IgD-negative memory B cell (primary cell): ENCODE measurements at regions not wholly inside any gene's neighbourhood (a gene's known extent, or its start where the extent isn't known, plus 50 kb on each side); places are given as distances from the start of the nearest gene placed in this dataset.
A peak's percentile ranks its signal among the peaks of the same experiment; 100 is the strongest.
"Not testable (repeated sequence)": the region's sequence is repeated elsewhere in the genome, so short reads cannot be mapped to it uniquely, and the experiment has no call there.

ENCODE experiments used
- H3K27ac Mint-ChIP-seq, 3 donors: one replicate each; pipeline ENCODE4 v1.8.0; 2020 to 2022; ENCODE audit warnings: mild to moderate bottlenecking in 3 of 3, mixed read lengths in 3 of 3, moderate library complexity in 1 of 3
- H3K27me3 Mint-ChIP-seq: one replicate; pipeline ENCODE4 v1.8.0; 2021; ENCODE audit warnings: mixed read lengths
- H3K36me3 Mint-ChIP-seq: one replicate; pipeline ENCODE4 v1.8.0; 2020; ENCODE audit warnings: mild to moderate bottlenecking, mixed read lengths
- H3K4me1 Mint-ChIP-seq, 3 donors: one replicate each; pipeline ENCODE4 v1.8.0; 2020 to 2022; ENCODE audit warnings: mixed read lengths in 3 of 3, mild to moderate bottlenecking in 1 of 3
- H3K4me3 Mint-ChIP-seq, 4 donors: one replicate each; pipeline ENCODE4 v1.8.0; 2020 to 2022; ENCODE audit warnings: mild to moderate bottlenecking in 4 of 4, mixed read lengths in 4 of 4, moderate library complexity in 3 of 4
- H3K9me3 Mint-ChIP-seq, 3 donors: one replicate each; pipeline ENCODE4 v1.8.0; 2020 to 2021; ENCODE audit warnings: mixed read lengths in 3 of 3, mild to moderate bottlenecking in 1 of 3

GRCh38 chr1:192462616-192463015, 113.0 kb upstream of the RGS1 start:
- peaks cover 12% of the 10 kb centered on the region for H3K27me3 Mint-ChIP-seq
- H3K4me1 Mint-ChIP-seq = peaks cover 0 to 2% (median 0%) of the 10 kb centered on the region in 3 donors

GRCh38 chr1:192463661-192464060, 111.9 kb upstream of the RGS1 start:
- H3K4me3 Mint-ChIP-seq = no peak overlapping the region
- H3K9me3 Mint-ChIP-seq = peaks cover 0 to 3% (median 0%) of the 10 kb centered on the region in 3 donors
- H3K27ac Mint-ChIP-seq = no peak overlapping the region
- peaks cover 2% of the 10 kb centered on the region for H3K36me3 Mint-ChIP-seq
- peaks cover 0 to 2% (median 0%) of the 10 kb centered on the region in 3 donors for H3K4me1 Mint-ChIP-seq
- peaks cover 10% of the 10 kb centered on the region for H3K27me3 Mint-ChIP-seq

More at GRCh38 chr1:192462616-192463015, 113.0 kb upstream of the RGS1 start:
- H3K4me3 Mint-ChIP-seq = no peak overlapping the region
- H3K9me3 Mint-ChIP-seq = peaks cover 0 to 3% (median 0%) of the 10 kb centered on the region in 3 donors
- no peak overlapping the region for H3K27ac Mint-ChIP-seq
- H3K36me3 Mint-ChIP-seq = peaks cover 2% of the 10 kb centered on the region

GRCh38 chr1:192465221-192465620, 110.4 kb upstream of the RGS1 start:
- H3K27me3 Mint-ChIP-seq = peaks cover 15% of the 10 kb centered on the region
- H3K27ac Mint-ChIP-seq, H3K36me3 Mint-ChIP-seq, H3K4me3 Mint-ChIP-seq, H3K4me1 Mint-ChIP-seq, H3K9me3 Mint-ChIP-seq: not testable (repeated sequence)

GRCh38 chr1:192474080-192474683, 101.4 kb upstream of the RGS1 start:
- Mint-ChIP-seq H3K9me3 (no peaks in the 10 kb centered on the region), H3K4me1 (no peaks in the 10 kb centered on the region), H3K36me3 (no peaks in the 10 kb centered on the region), H3K27ac (no peak overlapping the region), H3K27me3 (peaks cover 15% of the 10 kb centered on the region), H3K4me3 (no peak overlapping the region)

GRCh38 chr1:192475329-192475728, 100.2 kb upstream of the RGS1 start:
- H3K4me1 Mint-ChIP-seq = no peaks in the 10 kb centered on the region
- no peaks in the 10 kb centered on the region for H3K36me3 Mint-ChIP-seq
- peak overlapping the region in 1 of 3 donors; percentile 79 for H3K27ac Mint-ChIP-seq
- H3K27me3 Mint-ChIP-seq = peaks cover 10% of the 10 kb centered on the region
- no peaks in the 10 kb centered on the region for H3K9me3 Mint-ChIP-seq
- no peak overlapping the region for H3K4me3 Mint-ChIP-seq

- peak overlapping the region in 1 of 3 donors; percentile 79 for H3K27ac Mint-ChIP-seq
- peaks cover 9% of the 10 kb centered on the region for H3K27me3 Mint-ChIP-seq
- H3K4me1 Mint-ChIP-seq = no peaks in the 10 kb centered on the region
- H3K9me3 Mint-ChIP-seq = no peaks in the 10 kb centered on the region
- no peaks in the 10 kb centered on the region for H3K36me3 Mint-ChIP-seq
- no peak overlapping the region for H3K4me3 Mint-ChIP-seq
Observed at GRCh38 chr1:192475970-192476369, 99.6 kb upstream of the RGS1 start.

- H3K27me3 Mint-ChIP-seq = peaks cover 9% of the 10 kb centered on the region
- H3K9me3 Mint-ChIP-seq = no peaks in the 10 kb centered on the region
- no peaks in the 10 kb centered on the region for H3K4me1 Mint-ChIP-seq
- no peak overlapping the region for H3K27ac Mint-ChIP-seq
- no peak overlapping the region for H3K4me3 Mint-ChIP-seq
- H3K36me3 Mint-ChIP-seq = no peaks in the 10 kb centered on the region
Observed at GRCh38 chr1:192476802-192477298, 98.7 kb upstream of the RGS1 start.

GRCh38 chr1:192477630-192478029, 97.9 kb upstream of the RGS1 start:
- H3K36me3 Mint-ChIP-seq = no peaks in the 10 kb centered on the region
- no peaks in the 10 kb centered on the region for H3K9me3 Mint-ChIP-seq

GRCh38 chr1:192485692-192486436, 89.7 kb upstream of the RGS1 start:
- Mint-ChIP-seq H3K36me3 (no peaks in the 10 kb centered on the region), H3K9me3 (peaks cover 0 to 5% (median 2%) of the 10 kb centered on the region in 3 donors), H3K4me1 (no peaks in the 10 kb centered on the region), H3K4me3 (no peak overlapping the region), H3K27ac (no peak overlapping the region), H3K27me3 (no peaks in the 10 kb centered on the region)

More at GRCh38 chr1:192477630-192478029, 97.9 kb upstream of the RGS1 start:
- H3K27ac Mint-ChIP-seq = no peak overlapping the region
- H3K4me3 Mint-ChIP-seq = no peak overlapping the region
- H3K27me3 Mint-ChIP-seq = peaks cover 9% of the 10 kb centered on the region
- no peaks in the 10 kb centered on the region for H3K4me1 Mint-ChIP-seq

- Mint-ChIP-seq H3K27me3 (peaks cover 1% of the 10 kb centered on the region), H3K9me3 (peaks cover 0 to 5% (median 2%) of the 10 kb centered on the region in 3 donors), H3K4me1 (no peaks in the 10 kb centered on the region), H3K36me3 (no peaks in the 10 kb centered on the region), H3K4me3 (no peak overlapping the region), H3K27ac (no peak overlapping the region)
Observed at GRCh38 chr1:192488058-192488457, 87.5 kb upstream of the RGS1 start.

- Mint-ChIP-seq H3K27me3 (peaks cover 1% of the 10 kb centered on the region), H3K27ac (no peak overlapping the region), H3K9me3 (peaks cover 0 to 2% (median 2%) of the 10 kb centered on the region in 3 donors), H3K4me3 (no peak overlapping the region), H3K36me3 (no peaks in the 10 kb centered on the region), H3K4me1 (no peaks in the 10 kb centered on the region)
Observed at GRCh38 chr1:192489047-192489446, 86.5 kb upstream of the RGS1 start.

GRCh38 chr1:192489748-192490147, 85.8 kb upstream of the RGS1 start:
- no peak overlapping the region for H3K4me3 Mint-ChIP-seq
- H3K4me1 Mint-ChIP-seq = no peaks in the 10 kb centered on the region
- peaks cover 0 to 2% (median 0%) of the 10 kb centered on the region in 3 donors for H3K9me3 Mint-ChIP-seq
- peaks cover 3% of the 10 kb centered on the region for H3K27me3 Mint-ChIP-seq
- no peak overlapping the region for H3K27ac Mint-ChIP-seq
- H3K36me3 Mint-ChIP-seq = no peaks in the 10 kb centered on the region

- H3K4me3 Mint-ChIP-seq = no peak overlapping the region
- peaks cover 3% of the 10 kb centered on the region for H3K27me3 Mint-ChIP-seq
- H3K4me1 Mint-ChIP-seq = no peaks in the 10 kb centered on the region
- H3K27ac Mint-ChIP-seq = no peak overlapping the region
- no peaks in the 10 kb centered on the region for H3K36me3 Mint-ChIP-seq
- no peaks in the 10 kb centered on the region for H3K9me3 Mint-ChIP-seq
Observed at GRCh38 chr1:192491804-192492554, 83.6 kb upstream of the RGS1 start.

- no peak overlapping the region for H3K4me3 Mint-ChIP-seq
- no peak overlapping the region for H3K27ac Mint-ChIP-seq
Observed at GRCh38 chr1:192493584-192493983, 82.0 kb upstream of the RGS1 start.

GRCh38 chr1:192496369-192497056, 79.1 kb upstream of the RGS1 start:
- H3K4me1 Mint-ChIP-seq = no peaks in the 10 kb centered on the region
- H3K9me3 Mint-ChIP-seq = peaks cover 0 to 5% (median 2%) of the 10 kb centered on the region in 3 donors
- peaks cover 2% of the 10 kb centered on the region for H3K27me3 Mint-ChIP-seq
- no peak overlapping the region for H3K27ac Mint-ChIP-seq
- H3K4me3 Mint-ChIP-seq = no peak overlapping the region
- no peaks in the 10 kb centered on the region for H3K36me3 Mint-ChIP-seq

More at GRCh38 chr1:192493584-192493983, 82.0 kb upstream of the RGS1 start:
- peaks cover 3% of the 10 kb centered on the region for H3K27me3 Mint-ChIP-seq
- no peaks in the 10 kb centered on the region for H3K36me3 Mint-ChIP-seq
- H3K9me3 Mint-ChIP-seq = peaks cover 0 to 5% (median 2%) of the 10 kb centered on the region in 3 donors
- no peaks in the 10 kb centered on the region for H3K4me1 Mint-ChIP-seq
